Hematopoietic multipotent progenitor cell treated with erythropoietin and hydrocortisone succinate and interleukin-3 and kit ligand, for 4 days (in vitro differentiated cells): ENCODE measurements at regions not wholly inside any gene's neighbourhood (a gene's known extent, or its start where the extent isn't known, plus 50 kb on each side); places are given as distances from the start of the nearest gene placed in this dataset.
"Not testable (repeated sequence)": the region's sequence is repeated elsewhere in the genome, so short reads cannot be mapped to it uniquely, and the experiment has no call there.

ENCODE experiments used
- DNase-seq: peaks from one replicate; pipeline ENCODE4 v3.0.0-alpha.2; 2015

- DNase-seq: peak; percentile 6
Measured at GRCh38 chrX:42290608-42291007, 367.3 kb upstream of the CASK start.

GRCh38 chrX:42289492-42290385, 366.4 kb upstream of the CASK start:
- no peak for DNase-seq

DNA sequence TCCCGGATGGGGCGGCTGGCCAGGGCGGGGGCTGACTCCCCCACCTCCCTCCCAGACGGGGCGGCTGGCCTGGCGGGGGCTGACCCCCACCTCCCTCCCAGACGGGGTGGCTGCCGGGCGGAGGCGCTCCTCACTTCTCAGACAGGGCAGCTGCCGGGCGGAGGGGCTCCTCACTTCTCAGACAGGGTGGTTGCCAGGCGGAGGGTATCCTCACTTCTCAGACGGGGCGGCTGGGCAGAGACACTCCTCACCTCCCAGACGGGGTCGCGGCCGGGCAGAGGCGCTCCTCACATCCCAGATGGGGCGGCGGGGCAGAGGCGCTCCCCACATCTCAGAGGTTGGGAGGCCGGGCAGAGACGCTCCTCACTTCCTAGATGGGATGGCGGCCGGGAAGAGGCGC, 362.3 kb upstream of the CASK start:
- DNase-seq: not testable (repeated sequence)

GRCh38 chrX:42276982-42277690, 353.8 kb upstream of the CASK start:
- DNase-seq: no peak

DNA sequence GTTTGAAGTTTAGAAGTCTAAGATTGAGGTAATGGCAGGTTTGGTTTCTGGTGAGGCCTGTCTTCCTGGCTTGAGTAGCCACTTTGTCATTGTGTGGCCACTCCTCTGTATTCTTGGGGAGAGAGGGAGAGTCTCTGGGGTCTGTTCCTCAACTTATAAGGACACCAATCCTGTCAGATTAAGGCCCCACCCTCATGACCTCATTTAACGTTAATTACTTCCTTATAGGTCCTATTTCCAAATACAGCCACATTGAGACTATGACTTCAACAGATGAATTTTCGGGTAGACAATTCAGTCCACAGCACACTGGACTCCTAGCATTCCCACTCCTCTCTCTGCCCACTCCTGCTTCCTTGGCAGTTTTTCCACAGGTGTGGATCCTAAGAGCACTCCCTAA, 350.8 kb upstream of the CASK start:
- no peak for DNase-seq

- no peak for DNase-seq
Measured at GRCh38 chrX:42273387-42273786, 350.0 kb upstream of the CASK start.

- DNase-seq: no peak
Measured at GRCh38 chrX:42269186-42269585, 345.8 kb upstream of the CASK start.

DNA sequence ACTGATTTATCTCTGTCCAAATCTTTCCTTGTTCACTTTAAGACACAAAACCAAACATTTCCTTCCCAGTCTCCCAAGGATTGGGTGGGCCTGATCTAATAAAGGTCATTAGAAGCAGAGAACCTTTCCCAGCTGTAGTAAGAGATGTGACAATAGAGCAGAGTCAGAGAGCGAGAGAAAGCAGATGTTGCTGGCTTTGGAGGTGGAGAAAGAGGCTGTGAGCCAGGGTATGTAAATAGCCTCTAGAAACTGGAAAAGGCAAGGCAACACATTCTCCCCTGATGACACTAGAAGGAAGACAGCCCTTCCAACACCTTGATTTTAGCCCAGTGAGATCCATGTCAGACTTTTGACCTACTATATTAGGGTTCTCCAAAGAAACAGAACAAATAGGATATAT, 337.5 kb upstream of the CASK start:
- DNase-seq: no peak

DNA sequence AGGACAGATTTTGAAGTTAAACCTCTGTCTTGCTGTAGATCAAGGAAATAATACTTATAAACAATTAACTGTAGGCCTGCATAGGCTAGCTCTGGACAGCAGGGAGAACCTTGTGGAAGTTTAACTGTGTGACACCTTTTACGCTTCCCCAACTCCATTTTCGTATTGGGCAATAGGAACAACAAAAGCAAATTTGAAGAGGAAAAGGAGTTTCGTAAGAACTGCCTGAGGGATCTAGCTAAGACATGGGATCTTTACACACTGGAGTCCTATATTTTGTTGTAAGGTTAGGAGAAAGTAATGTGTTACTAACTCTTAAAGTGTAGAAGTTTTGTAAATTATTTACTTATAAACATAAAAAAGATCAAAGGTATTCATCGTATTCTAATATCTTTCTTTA, 324.9 kb upstream of the CASK start:
- DNase-seq: no peak

DNA sequence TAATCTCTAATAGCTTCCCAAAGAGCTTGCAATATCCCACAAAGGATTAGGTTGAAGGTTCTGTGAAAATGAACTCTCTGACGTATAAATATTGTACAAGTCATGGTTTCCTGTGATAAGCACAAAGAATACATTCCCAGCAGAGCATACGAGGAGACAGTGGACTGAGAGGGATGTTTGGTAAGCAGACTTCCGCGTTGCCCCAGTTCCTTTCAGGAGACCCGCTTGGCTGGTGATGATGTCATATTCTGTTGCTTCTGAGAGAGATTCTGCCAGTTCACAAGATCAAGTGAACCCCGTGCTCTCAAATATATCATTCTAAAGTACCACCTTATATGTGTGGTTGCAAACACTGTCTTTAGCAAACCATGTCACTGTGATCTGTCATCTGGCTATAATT, 323.9 kb upstream of the CASK start:
- no peak for DNase-seq

- DNase-seq: no peak
Measured at GRCh38 chrX:42246814-42247213, 323.5 kb upstream of the CASK start.

DNA sequence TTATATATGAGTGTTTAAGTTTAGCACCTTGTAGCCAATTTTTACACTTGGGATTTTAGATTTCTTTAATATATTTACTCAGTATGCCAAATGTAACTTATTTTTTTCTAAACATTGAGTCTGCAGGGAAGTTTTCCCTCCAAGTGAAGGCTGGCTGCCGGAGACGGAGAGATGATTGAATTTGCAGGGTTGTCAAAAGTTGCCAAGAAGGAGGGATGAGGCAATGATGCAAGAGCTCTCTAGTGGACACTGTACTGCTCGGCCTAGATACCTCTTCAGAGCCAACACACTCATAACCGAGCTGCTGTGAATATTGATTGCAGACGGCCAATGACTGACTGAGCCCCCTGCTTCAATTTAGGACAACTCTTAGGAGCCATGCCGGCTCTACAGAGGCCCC, 318.6 kb upstream of the CASK start:
- DNase-seq: no peak

DNA sequence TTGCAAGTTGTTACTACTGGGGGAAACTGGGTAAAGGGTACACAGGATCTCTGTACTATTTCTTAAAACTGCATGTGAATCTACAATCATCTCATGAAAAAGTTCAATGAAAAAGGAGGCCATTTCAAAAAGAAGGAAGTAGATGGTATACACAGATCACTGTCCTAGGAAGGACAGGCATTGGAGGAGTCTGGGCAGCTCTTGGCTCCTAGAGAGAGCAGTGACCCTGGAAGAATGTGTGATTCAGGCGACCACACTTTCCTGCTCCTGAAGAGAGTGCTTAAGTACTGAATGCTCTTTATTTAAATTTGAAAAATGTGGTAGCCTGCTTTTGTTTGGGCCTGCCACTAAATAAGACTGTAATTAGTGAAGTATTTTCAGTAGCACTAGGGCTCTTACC, 318.1 kb upstream of the CASK start:
- DNase-seq: no peak

GRCh38 chrX:42237956-42238355, 314.6 kb upstream of the CASK start:
- DNase-seq: no peak

DNA sequence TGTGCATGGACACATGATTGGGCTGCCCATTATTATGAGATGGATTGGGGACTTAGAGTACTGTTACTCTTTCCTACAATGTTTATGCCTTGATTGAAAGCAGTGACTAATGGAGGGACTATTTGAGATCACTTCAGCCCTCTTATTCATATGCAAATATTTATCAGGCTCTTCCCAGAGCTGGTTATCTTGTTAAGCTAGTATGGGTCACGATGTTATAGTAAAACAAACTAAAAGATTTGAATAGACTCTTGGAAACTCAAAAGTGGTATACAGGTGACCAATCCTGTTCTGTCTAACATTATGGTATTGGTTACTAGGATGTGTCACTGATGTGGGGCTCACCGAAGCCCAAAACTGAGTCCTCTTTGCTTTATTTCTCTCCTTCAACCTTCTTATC, 306.2 kb upstream of the CASK start:
- no peak for DNase-seq

- no peak for DNase-seq
Measured at GRCh38 chrX:42220666-42221065, 297.3 kb upstream of the CASK start.

DNA sequence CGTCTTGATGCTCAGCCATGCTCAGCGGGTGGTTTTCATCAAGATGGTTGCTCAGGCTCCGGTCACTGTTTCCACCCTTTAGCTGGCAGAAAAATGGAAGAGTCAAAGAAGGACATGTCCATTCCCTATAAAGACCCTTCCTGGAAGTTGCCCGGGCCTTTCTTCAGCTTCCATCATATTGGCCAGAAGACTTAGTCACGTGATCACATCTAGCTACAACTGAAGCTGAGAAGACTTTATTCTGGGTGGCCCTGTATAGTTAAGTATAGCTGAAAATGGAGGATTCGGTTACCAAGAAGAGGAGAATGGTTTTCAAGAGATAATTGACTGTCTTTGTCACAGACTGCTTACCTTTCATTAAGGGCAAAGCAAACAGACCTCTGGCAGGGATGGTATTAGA, 296.7 kb upstream of the CASK start:
- DNase-seq: no peak

GRCh38 chrX:42219231-42219630, 295.9 kb upstream of the CASK start:
- DNase-seq: no peak

GRCh38 chrX:42195506-42195905, 272.2 kb upstream of the CASK start:
- DNase-seq: no peak

DNA sequence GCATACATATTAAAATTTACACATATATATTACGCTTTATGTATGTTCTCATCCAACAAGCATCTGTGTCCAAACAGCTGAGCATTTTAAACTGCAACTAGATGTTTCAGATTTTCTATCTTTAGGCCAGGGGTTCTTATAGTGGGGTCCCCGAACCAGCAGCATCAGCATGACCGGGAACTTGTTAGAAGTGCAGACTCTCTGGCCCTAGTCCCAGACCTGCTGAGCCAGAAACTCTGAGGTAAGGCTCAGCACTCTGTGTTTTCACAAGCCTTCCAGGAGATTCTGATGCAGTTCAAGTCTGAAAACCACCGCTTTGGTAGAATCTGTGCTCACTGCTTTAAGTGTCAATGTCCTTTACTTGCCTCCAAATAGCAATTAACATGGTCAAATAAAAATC, 266.2 kb upstream of the CASK start:
- DNase-seq: no peak

DNA sequence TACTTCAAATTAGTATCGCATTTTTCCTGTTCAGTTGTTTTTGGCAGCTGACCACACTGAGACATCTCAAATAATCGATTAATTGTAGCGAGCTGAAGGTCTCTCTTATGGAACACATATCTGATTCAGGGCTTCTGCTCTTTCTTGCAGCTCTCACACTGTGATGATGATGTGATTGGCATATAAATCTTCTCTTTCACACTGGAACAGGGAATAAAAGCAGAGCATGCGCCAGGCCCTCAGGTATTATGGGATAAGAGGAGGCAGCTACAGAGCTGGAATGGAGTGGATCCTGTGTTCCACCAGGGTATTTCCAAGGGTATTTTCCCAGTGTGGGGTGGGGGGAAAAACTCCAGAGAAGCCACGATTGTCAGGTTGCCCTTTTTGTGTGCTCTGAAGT, 265.4 kb upstream of the CASK start:
- no peak for DNase-seq

GRCh38 chrX:42176789-42177188, 253.4 kb upstream of the CASK start:
- DNase-seq: no peak

DNA sequence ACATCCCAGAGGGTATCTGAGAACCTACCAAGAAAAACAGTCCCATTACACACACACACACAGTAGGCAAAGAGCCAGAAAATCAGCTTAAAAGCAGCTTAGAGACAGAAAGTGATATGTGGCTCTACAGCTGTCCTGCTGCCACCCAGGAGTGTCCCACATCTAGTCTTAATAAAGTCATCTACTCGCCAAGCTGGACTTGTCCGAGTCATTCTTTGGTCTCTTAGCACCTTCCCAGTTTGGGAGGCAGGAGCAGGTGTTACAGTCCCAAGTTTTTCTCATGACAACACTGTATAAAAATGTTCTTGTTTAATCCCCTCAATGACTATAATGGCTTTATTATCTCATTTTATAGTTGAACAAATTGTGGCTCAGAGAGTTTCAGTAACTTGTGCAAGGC, 252.5 kb upstream of the CASK start:
- no peak for DNase-seq

DNA sequence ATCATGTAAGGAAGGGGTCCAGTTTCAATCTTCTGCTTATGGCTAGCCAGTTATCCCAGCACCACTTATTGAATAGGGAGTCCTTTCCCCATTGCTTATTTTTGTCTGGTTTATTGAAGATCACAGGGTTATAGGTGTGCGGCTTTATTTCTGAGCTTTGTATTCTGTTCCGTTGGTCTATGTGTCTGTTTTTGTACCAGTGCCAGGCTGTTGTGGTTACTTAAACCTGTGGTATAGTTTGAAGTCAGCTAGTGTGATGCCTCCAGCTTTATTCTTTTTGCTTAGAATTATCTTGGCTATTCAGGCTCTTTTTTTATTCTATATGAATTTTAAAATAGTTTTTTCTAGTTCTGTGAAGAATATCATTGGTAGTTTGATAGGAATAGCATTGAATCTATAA, 234.6 kb upstream of the CASK start:
- DNase-seq: not testable (repeated sequence)

- no peak for DNase-seq
Measured at GRCh38 chrX:42151808-42152207, 228.5 kb upstream of the CASK start.
